GM18907 (cell line): ENCODE measurements at regions not wholly inside any gene's neighbourhood (a gene's known extent, or its start where the extent isn't known, plus 50 kb on each side); places are given as distances from the start of the nearest gene placed in this dataset.
"Not testable (repeated sequence)": the region's sequence is repeated elsewhere in the genome, so short reads cannot be mapped to it uniquely, and the experiment has no call there.

Experiments
- ATAC-seq: cut with Tn5 transposase; IDR thresholded peaks from one replicate; pipeline ENCODE4 v1.9.1; 2021; ENCODE audit warnings: mild to moderate bottlenecking, moderate library complexity; ENCODE audit not compliant: unreplicated experiment

- ATAC-seq: no peak
Measured at GRCh38 chr13:89518289-89519077, 1829.0 kb upstream of the MIR17HG start.

GRCh38 chr13:89520468-89520867 is 1827.0 kb upstream of the MIR17HG start:
- ATAC-seq: no peak

- ATAC-seq: not testable (repeated sequence)
Measured at GRCh38 chr13:89521672-89522071, 1825.8 kb upstream of the MIR17HG start.

GRCh38 chr13:89541091-89542030 is 1806.1 kb upstream of the MIR17HG start:
- no peak for ATAC-seq

GRCh38 chr13:89550938-89551337 is 1796.5 kb upstream of the MIR17HG start:
- no peak for ATAC-seq

- ATAC-seq: no peak
Measured at GRCh38 chr13:89554801-89555200, 1792.7 kb upstream of the MIR17HG start.

GRCh38 chr13:89565476-89566100 is 1781.9 kb upstream of the MIR17HG start:
- ATAC-seq: no peak

GRCh38 chr13:89567025-89567424 is 1780.5 kb upstream of the MIR17HG start:
- no peak for ATAC-seq

- ATAC-seq: no peak
Measured at GRCh38 chr13:89568276-89568675, 1779.2 kb upstream of the MIR17HG start.

GRCh38 chr13:89568746-89569145 is 1778.7 kb upstream of the MIR17HG start:
- no peak for ATAC-seq

- no peak for ATAC-seq
Measured at GRCh38 chr13:89571676-89572075, 1775.8 kb upstream of the MIR17HG start.

GRCh38 chr13:89574077-89574476 is 1773.4 kb upstream of the MIR17HG start:
- ATAC-seq: no peak

- ATAC-seq: no peak
Measured at GRCh38 chr13:89577301-89577700, 1770.2 kb upstream of the MIR17HG start.

GRCh38 chr13:89584058-89584620 is 1763.3 kb upstream of the MIR17HG start:
- ATAC-seq: no peak

GRCh38 chr13:89602655-89603054 is 1744.8 kb upstream of the MIR17HG start:
- ATAC-seq: no peak

- ATAC-seq: no peak
Measured at GRCh38 chr13:89603187-89603586, 1744.3 kb upstream of the MIR17HG start.

GRCh38 chr13:89609318-89609717 is 1738.2 kb upstream of the MIR17HG start:
- ATAC-seq: no peak

GRCh38 chr13:89610331-89610730 is 1737.2 kb upstream of the MIR17HG start:
- ATAC-seq: no peak

- ATAC-seq: no peak
Measured at GRCh38 chr13:89610881-89611280, 1736.6 kb upstream of the MIR17HG start.

GRCh38 chr13:89627996-89628395 is 1719.5 kb upstream of the MIR17HG start:
- ATAC-seq: no peak

GRCh38 chr13:89628567-89628966 is 1718.9 kb upstream of the MIR17HG start:
- ATAC-seq: no peak
